ENCODE measurements at regions not wholly inside any gene's neighbourhood (a gene's known extent, or its start where the extent isn't known, plus 50 kb on each side); places are given as distances from the start of the nearest gene placed in this dataset.

DNA sequence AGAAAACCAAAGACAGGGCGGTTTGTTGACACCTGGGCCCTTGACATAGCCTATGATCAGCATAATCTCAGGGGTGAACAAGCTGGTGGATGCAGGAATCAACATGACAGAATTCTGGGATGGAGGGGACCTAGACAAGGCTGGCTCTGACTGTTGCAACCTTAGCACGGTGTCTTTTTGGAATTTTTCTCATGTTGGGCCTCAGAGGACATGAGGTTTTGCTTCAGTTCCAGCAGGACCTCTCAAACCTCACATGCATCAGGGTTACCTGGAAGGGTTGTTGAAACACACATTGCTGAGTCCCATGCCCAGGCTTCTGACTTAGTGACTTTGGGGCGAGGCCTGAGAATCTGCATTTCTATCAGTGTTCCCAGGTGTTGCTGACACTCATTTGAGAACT lies 345.6 kb upstream of the B3GAT1 start:
- no peak for DNase-seq

DNA sequence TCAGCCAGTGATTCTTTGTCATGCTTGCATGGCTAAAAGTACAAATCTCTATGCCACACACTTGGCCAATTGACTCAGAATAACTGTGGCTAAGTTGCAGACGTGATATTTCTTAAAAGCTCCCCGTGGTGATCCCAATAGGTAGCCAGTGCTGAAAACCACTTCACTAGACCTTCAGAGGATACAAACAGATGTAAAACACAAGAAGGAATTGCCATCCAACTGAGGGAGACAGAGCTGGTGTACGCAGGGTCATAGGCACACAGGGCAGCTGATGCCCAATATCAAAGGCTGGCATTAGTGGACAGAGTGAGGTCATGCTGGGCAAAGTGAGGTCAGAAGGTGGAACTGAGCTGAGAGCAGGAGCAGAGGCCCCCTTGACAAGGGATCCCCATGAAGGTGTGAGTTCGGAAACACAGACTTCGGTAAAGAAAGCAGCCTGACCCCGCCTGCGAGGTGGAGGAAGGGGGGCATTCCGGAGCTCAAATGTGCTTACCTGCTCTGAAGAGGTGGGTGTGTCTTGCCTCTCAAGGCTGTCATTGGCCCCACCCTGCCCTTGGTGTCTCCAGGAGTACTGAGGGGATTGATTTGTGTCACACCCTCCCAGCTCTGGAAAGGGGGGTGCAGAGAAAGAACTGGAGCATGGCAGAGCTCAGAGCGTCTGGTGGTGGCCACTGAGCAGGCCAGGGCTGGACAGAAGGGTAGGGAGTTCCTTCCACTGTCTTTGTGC lies 344.9 kb upstream of the B3GAT1 start:
- no peak for DNase-seq

DNA sequence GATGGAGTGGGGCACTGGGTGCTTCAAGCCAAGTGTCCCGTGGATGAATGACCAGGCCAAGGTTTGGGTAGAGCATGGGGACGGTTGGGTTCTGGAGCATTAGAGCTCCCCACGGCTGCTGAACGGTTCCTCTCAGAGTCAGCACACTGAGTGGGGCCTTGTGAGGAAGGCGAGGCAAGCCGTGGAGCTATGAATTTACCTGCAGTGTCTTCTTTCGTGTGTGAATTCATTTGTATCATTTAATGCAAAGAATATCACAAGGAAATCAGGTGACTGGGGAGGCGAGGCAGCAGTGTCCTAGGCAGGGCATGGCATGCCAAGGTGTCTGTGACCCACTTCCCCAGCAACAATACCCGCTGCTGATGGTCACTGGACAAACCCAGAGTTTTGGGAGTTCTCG lies 343.5 kb upstream of the B3GAT1 start:
- no peak for DNase-seq

DNA sequence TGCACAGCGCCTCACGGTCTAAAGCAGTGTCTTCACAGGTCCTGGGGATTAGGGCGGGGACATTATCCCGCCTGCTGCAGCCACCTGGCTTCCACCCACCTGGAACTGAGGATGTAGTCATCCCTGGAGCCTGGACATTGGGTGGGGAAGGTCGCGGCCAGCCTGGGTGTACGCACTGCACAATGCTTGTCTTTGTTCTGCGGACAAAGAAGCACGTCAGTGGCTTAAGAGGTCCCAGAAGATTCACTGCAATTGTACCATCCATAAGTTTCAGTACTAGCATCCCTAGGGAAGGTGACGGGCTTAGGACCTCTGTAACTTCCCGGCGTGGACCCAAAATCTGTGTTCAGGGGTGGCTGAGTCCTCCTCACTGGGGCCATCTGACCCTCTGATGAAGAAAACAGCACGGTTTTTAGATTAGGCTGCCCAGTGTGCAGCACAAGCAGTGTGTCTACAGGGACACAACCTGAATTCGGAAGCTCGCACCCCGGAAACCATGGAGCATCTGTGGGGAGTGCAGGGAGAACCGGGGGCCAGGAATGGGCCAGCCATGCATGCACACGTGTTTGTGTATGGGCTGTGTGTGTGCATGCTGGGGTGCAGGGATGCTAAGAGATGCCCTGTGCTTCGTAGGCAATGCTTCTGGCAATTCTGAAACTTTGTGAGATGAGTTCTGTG lies 342.6 kb upstream of the B3GAT1 start:
- DNase-seq: no peak

DNA sequence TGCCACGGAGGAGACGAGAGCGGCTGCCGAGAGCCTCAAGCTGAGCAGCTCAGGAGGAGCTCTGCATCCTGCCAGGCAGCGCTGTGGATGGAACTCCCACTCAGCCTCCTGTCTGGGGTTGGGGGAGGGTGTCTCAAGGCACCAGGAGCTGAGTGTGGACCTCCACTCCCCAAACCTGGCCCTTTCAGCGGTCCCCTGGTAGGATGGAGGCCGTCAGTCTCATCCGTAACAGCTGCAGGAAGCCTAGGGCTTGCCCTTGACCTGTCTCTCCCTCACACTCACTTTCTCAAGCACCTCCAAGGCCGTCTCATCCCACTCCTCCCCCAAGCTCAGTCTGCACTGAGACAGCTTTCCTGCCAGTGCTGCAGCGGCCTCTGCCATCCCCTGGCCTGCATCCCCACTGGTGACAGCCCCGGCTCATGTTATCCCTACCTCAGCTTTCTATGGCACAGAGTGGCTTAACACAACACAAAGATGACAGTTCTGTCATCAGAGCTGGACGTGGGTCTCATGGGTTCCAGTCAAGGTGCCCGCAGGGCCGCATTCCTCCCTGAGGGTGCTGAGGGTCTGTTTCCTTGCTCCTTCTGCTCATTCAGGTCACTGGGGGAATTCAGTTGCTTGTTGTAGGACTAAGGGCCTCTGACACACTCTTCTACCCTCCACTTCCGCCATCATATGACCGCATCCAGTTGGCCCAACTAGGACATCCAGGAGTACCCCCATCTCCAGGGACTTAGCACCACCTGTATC lies 341.9 kb upstream of the B3GAT1 start:
- no peak for DNase-seq

DNA sequence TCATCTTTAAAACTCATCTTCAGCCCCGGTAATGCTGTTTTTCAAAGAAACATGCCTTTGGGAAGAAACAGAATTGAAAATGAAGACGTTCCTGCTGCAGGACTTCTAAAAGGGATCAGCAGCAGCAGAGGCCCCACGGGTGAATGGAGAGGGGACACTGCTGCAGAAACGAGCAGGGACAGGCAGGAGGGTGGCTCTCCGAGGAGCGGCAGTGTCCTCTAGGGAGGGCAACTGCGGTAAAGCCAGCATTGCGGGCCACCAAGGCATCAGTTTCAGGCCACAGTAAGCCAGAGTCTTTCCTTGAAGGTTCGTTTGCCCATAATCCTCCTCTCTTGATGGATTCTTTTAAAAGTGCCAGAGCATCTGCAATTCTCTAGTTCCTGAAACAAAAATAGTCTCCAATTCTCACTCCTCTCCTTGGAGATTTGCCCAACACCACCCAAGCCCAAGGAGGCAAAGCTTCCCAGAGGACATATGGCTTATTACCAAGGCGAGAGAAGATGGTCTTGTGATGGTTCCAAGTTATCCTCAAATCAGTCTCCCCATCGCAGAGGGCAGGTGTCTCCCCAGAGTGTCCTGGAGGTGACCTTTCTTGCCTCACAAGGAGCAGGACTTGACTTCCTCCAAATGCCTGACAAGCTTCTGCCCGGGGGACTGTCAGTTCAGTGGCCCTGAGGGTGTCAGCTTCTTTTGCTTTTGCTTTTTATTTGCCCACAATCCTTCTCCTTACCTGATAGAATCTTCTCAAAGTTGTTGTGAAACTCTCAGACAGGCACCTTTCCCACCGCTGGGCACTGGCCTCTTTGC lies 341.1 kb upstream of the B3GAT1 start:
- DNase-seq: no peak

DNA sequence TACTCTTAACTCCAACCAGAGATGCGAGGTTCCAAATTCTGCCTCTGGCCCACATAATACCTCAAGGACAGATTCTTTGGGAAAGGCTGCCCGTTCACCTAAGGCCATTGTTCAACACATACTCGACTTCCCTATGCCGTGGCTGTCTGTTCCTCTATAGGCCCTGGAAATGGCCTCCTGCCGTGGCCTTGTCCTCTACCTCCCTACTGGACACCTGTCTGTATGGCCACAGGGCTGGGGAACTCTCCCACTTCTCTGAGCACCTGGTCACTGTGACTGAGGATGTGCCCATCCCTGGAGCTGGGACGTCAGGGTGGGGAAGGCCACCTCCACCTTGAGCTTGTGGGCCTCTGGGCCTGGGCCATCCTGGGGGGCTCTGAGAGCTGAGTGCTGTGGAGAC lies 340.5 kb upstream of the B3GAT1 start:
- DNase-seq: no peak

DNA sequence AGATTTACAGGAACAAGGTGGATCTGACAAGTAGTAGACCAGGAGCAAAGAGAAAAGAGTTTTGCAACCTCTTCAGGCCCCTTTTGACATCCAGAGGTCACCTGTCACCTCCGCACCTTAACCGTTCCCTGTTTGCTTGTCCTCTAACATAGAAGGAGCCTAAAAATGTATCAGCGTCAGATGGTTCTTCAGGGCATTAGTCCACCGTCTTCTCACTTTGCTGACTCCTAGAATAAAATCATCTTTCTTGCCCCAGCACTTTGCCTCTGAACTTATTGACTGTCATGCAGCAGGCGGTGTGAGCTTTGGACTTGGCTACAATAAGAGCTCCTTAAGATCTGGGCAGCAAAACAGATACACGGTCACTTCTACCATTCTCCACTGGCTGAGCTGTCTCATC lies 339.7 kb upstream of the B3GAT1 start:
- no peak for DNase-seq

DNA sequence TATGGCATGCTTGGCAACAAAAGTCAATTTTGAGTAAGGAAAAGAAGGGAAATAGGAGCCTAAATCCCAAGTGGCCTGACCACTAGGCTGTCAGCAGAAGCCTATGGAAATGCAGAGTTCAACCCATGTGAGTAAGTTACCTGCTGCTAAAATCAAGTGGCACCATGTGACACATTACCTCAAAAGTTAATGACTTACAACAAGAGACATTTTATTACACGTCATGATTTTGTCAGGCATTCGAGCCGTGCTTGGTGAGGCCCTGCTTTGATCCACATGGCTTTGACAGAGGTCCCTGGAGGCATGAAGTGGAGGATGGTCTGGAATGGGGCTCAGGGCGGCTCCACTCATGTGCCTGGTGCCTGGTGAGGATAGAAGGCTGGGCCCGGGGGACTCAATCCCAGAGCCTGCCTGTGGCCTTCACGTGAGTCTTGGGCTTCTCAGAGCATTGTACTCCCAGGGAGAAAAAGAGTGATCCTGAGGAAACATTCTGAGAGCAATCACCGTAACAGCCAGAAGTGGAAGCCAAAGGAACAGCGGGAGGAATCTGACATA lies 339.1 kb upstream of the B3GAT1 start:
- DNase-seq: no peak

DNA sequence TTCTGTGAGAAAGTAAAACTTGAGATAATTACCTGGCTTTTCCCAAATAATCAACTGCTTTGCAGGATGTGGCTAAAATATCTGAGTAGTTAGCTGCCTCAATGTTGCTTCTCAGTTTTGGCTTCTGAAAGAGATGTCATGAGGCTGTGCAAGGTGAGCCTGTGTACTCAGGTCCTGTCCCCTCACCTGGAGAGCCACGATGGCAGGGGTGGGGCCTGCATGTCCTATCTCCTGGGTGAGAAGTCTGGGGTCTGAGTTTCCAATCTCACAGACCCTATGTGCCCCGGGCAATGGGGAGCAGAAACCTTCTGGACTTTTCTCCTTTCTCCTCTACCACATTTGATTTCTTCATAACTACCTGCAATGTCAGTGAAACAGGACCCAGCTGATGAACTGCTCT lies 338.6 kb upstream of the B3GAT1 start:
- DNase-seq: no peak

DNA sequence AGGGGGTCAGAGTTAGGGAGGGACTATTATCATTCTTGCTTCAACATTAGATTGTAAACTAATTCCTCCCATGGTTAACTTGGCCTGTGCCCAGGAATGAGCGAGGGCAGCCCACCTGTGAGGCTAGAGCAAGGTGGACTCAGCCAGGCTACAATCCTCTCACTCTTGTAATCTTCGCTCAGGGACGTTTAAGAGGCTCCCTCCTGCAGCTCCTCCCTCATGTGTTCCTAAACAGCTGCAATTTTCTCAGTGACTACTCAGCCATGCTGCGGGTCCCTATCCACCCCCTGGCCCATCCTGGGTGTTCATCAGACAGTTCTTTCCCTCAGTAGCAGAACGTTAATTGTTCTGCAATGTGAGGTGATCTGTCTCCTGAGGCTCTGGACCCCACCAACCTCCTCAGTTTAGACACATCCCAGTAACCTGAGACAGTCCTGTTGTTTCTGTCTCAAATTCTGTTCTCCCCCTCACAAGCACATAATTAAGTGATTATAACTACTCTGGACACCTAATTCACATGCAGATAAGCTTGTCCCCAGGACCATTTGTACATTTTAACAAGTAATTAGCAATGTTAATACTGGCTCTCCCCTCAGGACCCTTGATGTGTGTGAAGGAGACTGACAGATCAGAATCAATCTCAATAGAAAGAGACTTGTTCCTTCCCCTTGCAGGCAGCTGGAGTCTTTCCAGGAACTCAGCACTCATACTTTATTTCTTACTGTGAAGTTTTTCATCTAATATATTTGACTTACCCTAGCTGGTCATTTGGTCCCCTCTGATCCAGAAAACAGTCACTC lies 337.2 kb upstream of the B3GAT1 start:
- no peak for DNase-seq

DNA sequence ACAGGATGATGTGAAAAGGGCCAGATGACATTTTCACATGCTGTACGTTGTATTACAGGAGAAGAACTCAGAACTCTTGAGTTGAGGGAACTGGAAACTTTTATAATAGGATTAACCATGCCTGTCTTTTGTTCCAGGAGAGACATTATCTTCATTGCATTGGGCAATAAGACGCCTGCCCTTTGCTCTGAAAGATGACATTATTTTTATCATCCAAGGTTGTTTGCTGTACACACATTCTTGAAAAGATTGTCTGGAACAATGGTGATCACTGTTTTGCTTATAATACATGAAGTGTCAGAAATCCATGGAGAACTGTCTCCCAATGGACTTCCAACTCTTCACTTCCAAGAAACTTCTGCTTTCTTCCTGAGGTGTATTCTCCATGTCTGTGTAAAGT lies 334.6 kb upstream of the B3GAT1 start:
- no peak for DNase-seq

DNA sequence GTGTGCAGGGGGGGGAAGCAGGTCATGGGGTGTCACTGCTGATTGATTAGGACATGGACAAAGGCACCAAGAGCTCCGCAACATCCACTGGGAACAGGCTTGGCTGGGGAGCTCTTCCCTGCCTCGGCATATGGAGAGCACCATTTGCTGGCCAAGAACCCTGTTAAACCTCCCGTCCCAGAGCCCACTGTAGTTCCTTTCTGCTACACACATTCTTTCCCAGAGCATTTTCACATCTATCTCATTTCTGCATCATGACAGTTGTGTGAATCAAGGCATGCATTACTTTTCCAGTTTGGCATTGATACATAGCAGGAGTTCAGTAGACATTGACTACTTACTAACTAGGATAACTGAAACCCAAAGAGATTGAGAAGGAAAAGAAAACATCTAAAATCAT lies 333.4 kb upstream of the B3GAT1 start:
- DNase-seq: no peak

DNA sequence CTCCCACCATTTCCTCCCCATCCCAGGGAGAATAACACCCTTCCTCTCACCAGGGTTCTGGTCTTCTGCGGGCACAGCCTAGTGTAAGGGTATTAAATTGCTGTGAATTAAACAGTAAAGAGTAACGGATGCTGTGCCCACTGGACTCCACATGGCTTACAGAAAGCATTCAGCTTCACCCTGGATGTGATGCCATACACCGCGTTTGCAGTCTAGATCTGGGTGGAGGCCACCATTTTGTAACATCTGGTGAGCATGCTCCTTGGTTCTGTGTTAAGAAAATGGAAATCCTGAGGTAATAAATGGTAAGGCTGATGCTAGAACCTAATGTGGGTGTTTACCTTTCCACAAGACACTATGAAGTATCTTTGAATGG lies 331.8 kb upstream of the B3GAT1 start:
- no peak for DNase-seq

DNA sequence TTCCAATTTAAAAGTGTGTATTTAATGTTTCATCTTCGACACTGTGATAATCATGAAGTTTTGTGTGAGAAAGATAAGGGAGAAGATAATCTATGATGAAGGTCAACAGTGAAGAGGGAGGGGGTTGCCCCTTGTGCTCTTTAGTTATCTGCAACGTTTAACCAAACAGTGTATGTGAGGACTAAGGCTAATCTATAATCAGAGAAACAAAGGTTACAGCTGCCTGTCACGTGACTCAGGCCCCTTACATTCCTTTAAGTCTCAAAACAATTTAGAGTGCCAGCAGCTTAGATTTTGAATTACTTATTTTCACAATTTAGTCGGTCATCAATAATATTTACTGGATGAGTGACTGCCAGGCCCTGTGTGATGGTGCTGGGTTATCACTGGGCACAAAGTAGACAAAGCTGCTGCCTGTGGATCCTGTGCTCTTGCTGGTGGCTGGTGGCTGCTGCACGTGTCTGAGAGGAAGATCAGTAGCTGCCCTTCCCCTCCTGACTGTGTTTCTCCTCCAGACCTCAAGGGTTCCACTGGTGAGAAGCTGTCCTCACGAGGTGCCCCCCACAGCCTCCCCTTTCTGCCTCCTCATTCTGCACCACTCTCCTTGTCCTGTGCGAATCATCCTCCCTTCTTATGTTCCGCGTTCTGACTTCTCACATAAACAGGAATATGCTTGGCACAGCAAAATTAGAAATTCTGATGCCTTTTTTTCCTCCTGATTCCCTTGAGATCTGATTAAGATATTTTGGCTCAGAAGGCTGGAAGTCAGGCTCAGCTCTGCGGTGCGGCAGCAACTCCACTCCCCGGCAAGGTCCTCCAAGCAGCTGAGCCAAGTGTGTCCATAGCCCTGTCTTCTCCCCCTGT lies 331.1 kb upstream of the B3GAT1 start:
- no peak for DNase-seq

DNA sequence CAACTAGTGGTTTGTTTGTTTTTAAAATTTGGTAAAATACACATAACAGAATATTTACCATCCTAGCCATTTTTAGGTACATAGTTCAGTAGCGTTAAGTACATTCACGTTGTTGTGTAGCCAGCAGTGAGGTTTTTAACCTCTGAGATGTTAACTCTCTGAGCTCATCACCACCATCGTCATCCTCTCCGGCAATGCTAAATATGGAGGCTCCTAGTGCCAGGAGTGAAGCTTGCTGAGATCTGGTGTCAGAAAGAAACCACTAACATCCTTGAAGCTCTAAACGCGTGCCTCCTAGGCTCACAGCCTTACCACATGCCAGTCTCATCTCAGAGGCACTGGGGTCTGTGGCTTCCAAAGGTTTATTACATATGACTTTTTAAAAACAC lies 330.2 kb upstream of the B3GAT1 start:
- no peak for DNase-seq

DNA sequence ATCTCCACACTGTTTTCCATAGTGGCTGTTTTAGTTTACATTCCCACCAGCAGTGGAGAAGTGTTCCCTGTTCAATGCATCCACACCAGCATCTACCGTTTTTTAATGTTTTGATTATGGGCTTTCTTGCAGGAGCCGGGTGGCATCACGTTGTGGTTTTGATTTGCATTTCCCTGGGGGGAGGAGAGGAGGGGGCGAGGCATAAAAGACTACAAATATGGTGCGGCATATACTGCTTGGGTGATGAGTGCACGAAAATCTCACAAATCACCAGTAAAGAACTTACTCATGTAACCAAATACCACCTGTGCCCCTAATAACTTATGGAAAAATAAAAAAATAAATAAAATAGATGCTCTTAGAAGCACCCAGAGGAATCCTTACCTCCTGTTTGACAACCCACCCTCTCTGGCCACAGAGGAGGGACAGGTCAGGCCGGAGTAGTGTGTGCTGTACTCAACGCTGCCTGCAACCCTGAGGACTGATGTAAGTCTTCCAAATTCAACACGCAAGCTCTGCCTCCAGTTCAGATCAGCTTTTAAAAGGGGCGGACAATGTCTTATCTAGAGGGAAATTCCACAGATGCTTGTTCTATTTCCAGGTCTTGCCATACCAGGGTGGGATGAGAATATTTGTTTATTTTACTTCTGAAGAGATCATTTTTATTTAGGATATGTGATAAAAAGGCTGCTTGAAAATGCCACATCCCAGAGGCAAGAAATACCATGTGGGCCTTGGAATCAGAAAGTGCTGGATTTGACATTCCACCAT lies 329.6 kb upstream of the B3GAT1 start:
- DNase-seq: no peak

DNA sequence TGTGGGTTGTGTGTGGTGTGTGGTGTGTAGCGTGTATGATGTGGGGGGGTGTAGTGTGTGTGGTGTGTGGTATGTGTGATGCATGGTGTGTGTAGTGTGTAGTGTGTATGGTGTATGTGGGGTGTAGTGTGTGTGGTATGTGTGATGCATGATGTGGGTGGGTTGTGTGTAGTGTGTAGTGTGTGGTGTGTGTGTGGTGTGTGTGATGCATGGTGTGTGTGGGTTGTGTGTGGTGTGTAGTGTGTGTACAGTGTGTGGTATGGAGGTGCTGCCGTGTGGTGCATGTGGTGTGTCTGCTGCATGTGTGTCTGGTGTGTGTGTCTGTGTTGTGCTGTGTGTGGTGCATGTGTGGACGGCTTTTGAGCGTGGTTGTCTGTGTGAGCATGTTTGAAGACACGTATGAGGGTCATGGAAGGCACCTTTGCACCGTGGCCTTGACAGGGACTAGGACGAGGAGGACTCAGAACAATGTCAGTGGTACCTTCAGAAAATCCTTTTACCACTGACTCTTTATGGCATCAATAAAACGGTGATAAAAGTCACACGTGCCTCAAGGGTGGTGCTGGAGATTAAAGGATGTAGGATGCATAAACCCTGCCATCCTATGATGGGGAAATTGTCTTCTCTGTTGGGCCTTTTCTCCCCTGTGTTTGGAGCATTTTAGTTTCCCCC lies 328.7 kb upstream of the B3GAT1 start:
- no peak for DNase-seq

DNA sequence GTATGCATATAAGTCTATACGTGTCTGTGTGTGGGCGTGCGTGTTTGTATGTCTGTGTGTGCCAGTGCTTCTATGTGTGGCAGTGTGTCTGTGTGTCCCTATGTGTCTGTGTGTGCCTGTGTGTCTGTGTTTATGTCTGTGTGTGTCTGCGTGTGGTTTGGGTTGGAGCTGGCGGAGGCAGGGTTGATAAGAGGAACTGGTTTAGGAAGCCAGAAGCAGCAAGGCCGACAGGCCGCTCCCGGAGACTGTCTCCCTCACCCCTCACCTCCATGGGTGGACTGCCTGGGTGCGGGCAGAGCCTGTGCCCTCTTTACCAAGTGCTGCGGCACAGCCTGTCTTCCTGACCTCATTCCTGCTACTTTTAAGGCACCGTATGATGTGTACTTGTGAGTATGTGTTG lies 327.1 kb upstream of the B3GAT1 start:
- no peak for DNase-seq

DNA sequence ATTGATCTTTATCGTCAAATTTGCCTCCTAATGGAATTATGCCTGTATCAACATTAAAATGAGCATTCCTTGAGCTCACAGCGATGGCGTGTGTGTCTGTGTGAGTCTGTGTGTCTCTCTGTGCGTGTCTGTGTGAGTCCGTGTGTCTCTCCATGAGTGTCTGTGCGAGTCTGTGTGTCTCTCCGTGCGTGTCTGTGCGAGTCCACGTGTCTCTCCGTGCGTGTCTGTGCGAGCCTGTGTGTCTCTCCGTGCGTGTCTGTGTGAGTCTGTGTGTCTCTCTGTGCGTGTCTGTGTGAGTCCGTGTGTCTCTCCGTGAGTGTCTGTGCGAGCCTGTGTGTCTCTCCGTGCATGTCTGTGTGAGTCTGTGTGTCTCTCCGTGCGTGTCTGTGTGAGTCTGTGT lies 326.5 kb upstream of the B3GAT1 start:
- no peak for DNase-seq

Measured in NCI-H146 (cell line).